Neural progenitor cell (in vitro differentiated cells): ENCODE measurements at regions not wholly inside any gene's neighbourhood (a gene's known extent, or its start where the extent isn't known, plus 50 kb on each side); places are given as distances from the start of the nearest gene placed in this dataset.

Experiments used
- DNase-seq: peaks from one replicate; pipeline ENCODE4 v3.0.0-alpha.2; 2016; ENCODE audit warnings: low spot score
- H2AFZ ChIP-seq: fragments of 200-600 bp; sonication (generic); replicated peaks from 2 replicates; pipeline ENCODE4 v1.6.1; 2016; ENCODE audit warnings: antibody characterized with exemption
- H3F3A ChIP-seq: fragments of 200-600 bp; sonication (generic); 2 replicates; pipeline ENCODE4 v1.6.1; 2016; ENCODE audit warnings: antibody characterized with exemption, low read depth
- H3K27ac ChIP-seq: fragments of 200-600 bp; sonication (generic); 2 replicates; pipeline ENCODE4 v1.5.1; 2016; ENCODE audit warnings: mild to moderate bottlenecking
- H3K27me3 ChIP-seq: fragments of 200-600 bp; sonication (generic); 2 replicates; pipeline ENCODE4 v1.6.1; 2016; ENCODE audit warnings: mild to moderate bottlenecking, moderate library complexity
- H3K36me3 ChIP-seq: fragments of 200-600 bp; sonication (generic); 2 replicates; pipeline ENCODE4 v1.5.1; 2016
- H3K4me1 ChIP-seq: fragments of 200-600 bp; sonication (generic); 2 replicates; pipeline ENCODE4 v1.6.1; 2016; ENCODE audit warnings: mixed run types
- H3K4me2 ChIP-seq: fragments of 200-600 bp; sonication (generic); 2 replicates; pipeline ENCODE4 v1.6.1; 2016
- H3K4me3 ChIP-seq: fragments of 200-600 bp; sonication (generic); 2 replicates; pipeline ENCODE4 v1.5.1; 2016
- H3K79me2 ChIP-seq: fragments of 200-600 bp; sonication (generic); 2 replicates; pipeline ENCODE4 v1.6.1; 2016; ENCODE audit warnings: low read depth
- H3K9ac ChIP-seq: fragments of 200-600 bp; sonication (generic); 2 replicates; pipeline ENCODE4 v1.6.1; 2016
- H3K9me3 ChIP-seq: fragments of 200-600 bp; sonication (generic); 2 replicates; pipeline ENCODE4 v1.5.1; 2016; ENCODE audit warnings: low read depth
- H4K20me1 ChIP-seq: fragments of 200-600 bp; sonication (generic); 2 replicates; pipeline ENCODE4 v1.6.1; 2016; ENCODE audit warnings: low read depth
- H3K27ac Mint-ChIP-seq: 3 replicates; pipeline ENCODE4 v1.8.0; 2021; ENCODE audit warnings: mixed read lengths
- H3K27me3 Mint-ChIP-seq: 2 replicates; pipeline ENCODE4 v1.8.0; 2022; ENCODE audit warnings: low read depth, mild to moderate bottlenecking, inconsistent platforms, moderate library complexity, mixed read lengths; ENCODE audit not compliant: insufficient read depth
- H3K36me3 Mint-ChIP-seq: 3 replicates; pipeline ENCODE4 v1.8.0; 2021; ENCODE audit warnings: mixed read lengths
- H3K4me1 Mint-ChIP-seq: 3 replicates; pipeline ENCODE4 v1.8.0; 2021; ENCODE audit warnings: mixed read lengths
- H3K4me3 Mint-ChIP-seq: 3 replicates; pipeline ENCODE4 v1.8.0; 2021; ENCODE audit warnings: mild to moderate bottlenecking, moderate library complexity, mixed read lengths
- H3K9me3 Mint-ChIP-seq: 3 replicates; pipeline ENCODE4 v1.8.0; 2020; ENCODE audit warnings: mixed read lengths
- EZH2 ChIP-seq: fragments of 200-600 bp; sonication (generic); IDR thresholded peaks from 2 replicates; pipeline ENCODE4 v1.6.1; 2017; ENCODE audit warnings: antibody characterized with exemption, mild to moderate bottlenecking, moderate library complexity
- EZH2phosphoT487 ChIP-seq: fragments of 200-600 bp; sonication (generic); IDR thresholded peaks from 2 replicates; pipeline ENCODE4 v1.6.1; 2017; ENCODE audit warnings: antibody characterized with exemption
- TF ChIP-seq, protein P1 (sequence below): fragments of 200-600 bp; sonication (generic); IDR thresholded peaks from 2 replicates; pipeline ENCODE4 v1.5.1; 2017; ENCODE audit warnings: antibody characterized with exemption, mild to moderate bottlenecking

DNA sequence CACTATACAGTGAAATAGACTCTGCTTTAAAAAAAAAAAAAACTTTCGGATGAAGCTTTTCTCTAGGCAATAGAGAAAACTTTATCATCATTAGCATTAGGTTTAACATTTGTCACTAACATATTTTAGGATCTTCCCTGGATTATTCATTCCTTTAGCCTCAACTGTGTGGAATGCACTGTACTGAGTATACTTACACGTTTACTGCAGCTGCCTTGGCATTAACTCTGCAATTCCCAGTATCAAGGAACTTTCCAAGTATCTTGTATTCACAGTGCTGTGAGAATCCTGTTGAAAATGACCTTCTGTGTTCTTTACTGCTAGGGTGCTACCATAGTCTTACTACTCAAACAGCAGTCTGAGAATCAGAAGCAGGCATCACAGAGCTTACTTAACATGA, 328.2 kb upstream of the COL3A1 start:
- no peaks in the 10 kb centered on the region for H3K9me3 ChIP-seq
- H3K4me3 ChIP-seq: no peak overlapping the region
- no peaks in the 10 kb centered on the region for H3K27me3 Mint-ChIP-seq
- H3K27ac Mint-ChIP-seq: no peak overlapping the region
- H3K36me3 Mint-ChIP-seq: no peaks in the 10 kb centered on the region
- H3K9ac ChIP-seq: no peak overlapping the region
- no peaks in the 10 kb centered on the region for H3F3A ChIP-seq
- no peaks in the 10 kb centered on the region for H4K20me1 ChIP-seq
- no peaks in the 10 kb centered on the region for H3K79me2 ChIP-seq
- TF ChIP-seq EZH2phosphoT487 (no peak), EZH2 (no peak)
- TF ChIP-seq, protein P1, sequence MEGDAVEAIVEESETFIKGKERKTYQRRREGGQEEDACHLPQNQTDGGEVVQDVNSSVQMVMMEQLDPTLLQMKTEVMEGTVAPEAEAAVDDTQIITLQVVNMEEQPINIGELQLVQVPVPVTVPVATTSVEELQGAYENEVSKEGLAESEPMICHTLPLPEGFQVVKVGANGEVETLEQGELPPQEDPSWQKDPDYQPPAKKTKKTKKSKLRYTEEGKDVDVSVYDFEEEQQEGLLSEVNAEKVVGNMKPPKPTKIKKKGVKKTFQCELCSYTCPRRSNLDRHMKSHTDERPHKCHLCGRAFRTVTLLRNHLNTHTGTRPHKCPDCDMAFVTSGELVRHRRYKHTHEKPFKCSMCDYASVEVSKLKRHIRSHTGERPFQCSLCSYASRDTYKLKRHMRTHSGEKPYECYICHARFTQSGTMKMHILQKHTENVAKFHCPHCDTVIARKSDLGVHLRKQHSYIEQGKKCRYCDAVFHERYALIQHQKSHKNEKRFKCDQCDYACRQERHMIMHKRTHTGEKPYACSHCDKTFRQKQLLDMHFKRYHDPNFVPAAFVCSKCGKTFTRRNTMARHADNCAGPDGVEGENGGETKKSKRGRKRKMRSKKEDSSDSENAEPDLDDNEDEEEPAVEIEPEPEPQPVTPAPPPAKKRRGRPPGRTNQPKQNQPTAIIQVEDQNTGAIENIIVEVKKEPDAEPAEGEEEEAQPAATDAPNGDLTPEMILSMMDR: no peak
- no peak for DNase-seq
- peaks cover 2% of the 10 kb centered on the region for H3K9me3 Mint-ChIP-seq
- no peaks in the 10 kb centered on the region for H3K36me3 ChIP-seq
- H3K4me1 ChIP-seq: peaks cover 6% of the 10 kb centered on the region
- no peaks in the 10 kb centered on the region for H3K27me3 ChIP-seq
- peaks cover 8% of the 10 kb centered on the region for H3K4me1 Mint-ChIP-seq
- no peak overlapping the region for H2AFZ ChIP-seq
- no peak overlapping the region for H3K4me3 Mint-ChIP-seq
- no peak overlapping the region for H3K27ac ChIP-seq
- no peak overlapping the region for H3K4me2 ChIP-seq

DNA sequence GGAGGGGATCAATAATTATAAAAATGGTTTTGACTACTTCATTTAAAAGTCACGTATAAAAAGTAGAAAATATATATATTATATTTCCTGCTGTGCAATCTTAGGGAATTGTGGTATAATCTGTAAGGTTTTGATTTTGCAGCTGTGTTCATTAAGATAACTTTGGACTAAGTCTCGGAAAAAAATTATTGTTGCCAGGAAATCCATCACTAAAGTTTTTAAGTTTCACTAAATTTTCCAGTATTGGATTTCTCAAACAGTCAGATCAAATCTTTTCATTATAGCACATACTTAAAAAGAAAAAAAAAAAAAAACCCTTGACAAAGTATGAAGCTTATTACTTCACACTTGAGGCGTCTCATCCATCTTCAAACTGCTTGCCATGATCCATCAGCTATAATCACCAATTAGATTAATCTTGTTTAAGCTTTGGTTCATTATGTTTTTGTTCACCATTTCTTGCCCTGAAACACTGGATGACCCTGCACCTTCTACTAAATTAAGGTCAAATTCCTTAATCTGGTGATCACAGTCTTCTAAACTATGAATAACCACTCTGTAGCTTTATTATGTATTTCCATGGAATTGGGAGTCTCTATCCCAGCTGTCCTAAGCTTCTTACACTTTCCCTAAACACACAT, 326.6 kb upstream of the COL3A1 start:
- H3K9me3 ChIP-seq: no peaks in the 10 kb centered on the region
- H3F3A ChIP-seq: no peaks in the 10 kb centered on the region
- no peak for DNase-seq
- no peak overlapping the region for H3K9ac ChIP-seq
- no peak overlapping the region for H2AFZ ChIP-seq
- TF ChIP-seq EZH2: no peak
- TF ChIP-seq, protein P1: no peak
- TF ChIP-seq EZH2phosphoT487: no peak
- no peak overlapping the region for H3K27ac ChIP-seq
- no peaks in the 10 kb centered on the region for H3K27me3 Mint-ChIP-seq
- H3K36me3 Mint-ChIP-seq: no peaks in the 10 kb centered on the region
- no peaks in the 10 kb centered on the region for H4K20me1 ChIP-seq
- peaks cover 8% of the 10 kb centered on the region for H3K4me1 Mint-ChIP-seq
- H3K27me3 ChIP-seq: no peaks in the 10 kb centered on the region
- H3K27ac Mint-ChIP-seq: no peak overlapping the region
- no peaks in the 10 kb centered on the region for H3K79me2 ChIP-seq
- H3K9me3 Mint-ChIP-seq: no peaks in the 10 kb centered on the region
- peaks cover 6% of the 10 kb centered on the region for H3K4me1 ChIP-seq
- peak overlapping the region; percentile 24 for H3K4me2 ChIP-seq
- H3K36me3 ChIP-seq: no peaks in the 10 kb centered on the region
- H3K4me3 ChIP-seq: no peak overlapping the region
- H3K4me3 Mint-ChIP-seq: no peak overlapping the region

DNA sequence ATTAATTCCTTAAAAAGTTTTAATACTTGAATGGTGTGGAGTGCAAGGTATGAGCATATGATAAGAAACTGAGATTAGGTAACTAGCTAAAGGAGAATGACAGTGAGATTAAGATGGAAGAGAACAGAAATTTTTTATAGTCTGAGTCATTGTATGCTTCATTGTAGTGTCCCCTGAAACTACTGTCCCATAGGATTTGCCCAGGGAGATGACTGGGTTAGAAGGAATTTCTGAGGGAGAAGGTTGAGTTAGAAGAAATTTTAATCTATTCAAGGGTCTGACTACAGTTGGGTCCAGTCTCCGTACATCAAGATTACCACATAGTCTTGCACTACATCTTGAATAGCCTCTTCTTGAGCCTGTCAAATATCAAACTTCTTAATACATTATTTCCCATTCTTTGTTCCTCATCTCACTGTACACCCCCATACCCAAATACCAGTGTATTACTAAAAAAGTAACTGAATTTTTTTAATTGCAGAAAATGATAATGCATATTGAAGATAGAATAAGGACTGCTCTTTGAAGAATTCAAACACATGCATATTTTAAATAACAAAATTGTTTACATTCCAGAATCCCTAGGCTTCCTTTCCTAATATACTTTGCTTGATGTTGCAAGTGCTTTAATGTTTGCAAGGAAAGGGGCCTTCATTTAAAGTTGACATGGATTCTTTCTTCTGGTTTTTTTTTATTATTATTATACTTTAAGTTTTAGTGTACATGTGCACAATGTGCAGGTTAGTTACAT, 314.3 kb upstream of the COL3A1 start:
- Mint-ChIP-seq H3K27me3 (no peaks in the 10 kb centered on the region), H3K4me1 (no peaks in the 10 kb centered on the region), H3K4me3 (no peak overlapping the region), H3K9me3 (no peaks in the 10 kb centered on the region), H3K36me3 (no peaks in the 10 kb centered on the region), H3K27ac (no peak overlapping the region)
- H3K27me3 ChIP-seq: no peaks in the 10 kb centered on the region
- TF ChIP-seq, protein P1: no peak
- no peak for TF ChIP-seq EZH2
- TF ChIP-seq EZH2phosphoT487: no peak
- no peaks in the 10 kb centered on the region for H3K79me2 ChIP-seq
- no peak overlapping the region for H3K27ac ChIP-seq
- H3K4me3 ChIP-seq: no peak overlapping the region
- no peak for DNase-seq
- no peak overlapping the region for H3K4me2 ChIP-seq
- H3K9ac ChIP-seq: no peak overlapping the region
- H4K20me1 ChIP-seq: no peaks in the 10 kb centered on the region
- H3K4me1 ChIP-seq: no peaks in the 10 kb centered on the region
- no peak overlapping the region for H2AFZ ChIP-seq
- H3K9me3 ChIP-seq: no peaks in the 10 kb centered on the region
- H3K36me3 ChIP-seq: no peaks in the 10 kb centered on the region
- H3F3A ChIP-seq: no peaks in the 10 kb centered on the region
